ENCODE measurements at regions not wholly inside any gene's neighbourhood (a gene's known extent, or its start where the extent isn't known, plus 50 kb on each side); places are given as distances from the start of the nearest gene placed in this dataset.

DNA sequence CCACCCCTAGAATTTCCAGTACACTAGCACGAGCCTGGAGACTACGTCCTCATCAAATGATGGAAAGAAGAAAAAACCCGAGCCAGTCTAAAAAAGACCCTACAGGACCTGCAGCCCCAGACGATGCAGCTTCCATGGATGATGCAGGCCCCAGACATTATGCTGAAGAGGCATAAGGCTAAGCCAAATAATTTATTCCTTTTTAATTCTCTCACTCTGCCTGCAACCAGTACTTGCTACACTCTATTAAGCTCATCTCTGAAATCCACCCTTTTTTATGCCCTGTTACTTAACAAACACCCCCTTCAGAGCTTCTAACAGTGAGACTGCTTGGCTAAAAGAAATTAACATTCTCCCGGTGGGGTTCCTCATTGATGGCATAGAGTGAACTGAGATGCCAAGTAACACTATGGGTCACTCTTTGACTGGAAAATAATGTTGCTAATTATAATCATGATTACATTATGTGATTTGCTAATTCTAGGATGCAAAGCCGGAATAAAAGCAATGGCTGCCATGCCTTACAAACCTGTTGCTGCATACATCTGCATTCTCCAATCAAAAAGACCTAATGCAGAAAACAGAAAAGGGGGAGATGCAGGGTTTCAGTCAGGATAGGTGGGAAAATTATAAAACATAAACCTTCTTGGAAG, 1462.4 kb downstream of the UQCRFS1 start:
- no peak for DNase-seq (ENCODE audit: low read depth)
- TF ChIP-seq, protein P1, sequence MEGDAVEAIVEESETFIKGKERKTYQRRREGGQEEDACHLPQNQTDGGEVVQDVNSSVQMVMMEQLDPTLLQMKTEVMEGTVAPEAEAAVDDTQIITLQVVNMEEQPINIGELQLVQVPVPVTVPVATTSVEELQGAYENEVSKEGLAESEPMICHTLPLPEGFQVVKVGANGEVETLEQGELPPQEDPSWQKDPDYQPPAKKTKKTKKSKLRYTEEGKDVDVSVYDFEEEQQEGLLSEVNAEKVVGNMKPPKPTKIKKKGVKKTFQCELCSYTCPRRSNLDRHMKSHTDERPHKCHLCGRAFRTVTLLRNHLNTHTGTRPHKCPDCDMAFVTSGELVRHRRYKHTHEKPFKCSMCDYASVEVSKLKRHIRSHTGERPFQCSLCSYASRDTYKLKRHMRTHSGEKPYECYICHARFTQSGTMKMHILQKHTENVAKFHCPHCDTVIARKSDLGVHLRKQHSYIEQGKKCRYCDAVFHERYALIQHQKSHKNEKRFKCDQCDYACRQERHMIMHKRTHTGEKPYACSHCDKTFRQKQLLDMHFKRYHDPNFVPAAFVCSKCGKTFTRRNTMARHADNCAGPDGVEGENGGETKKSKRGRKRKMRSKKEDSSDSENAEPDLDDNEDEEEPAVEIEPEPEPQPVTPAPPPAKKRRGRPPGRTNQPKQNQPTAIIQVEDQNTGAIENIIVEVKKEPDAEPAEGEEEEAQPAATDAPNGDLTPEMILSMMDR (IDR thresholded peaks at IDR 0.05; ENCODE audit: low read depth, low read length, missing control alignments), result no peak
- H3K4me3 ChIP-seq (ENCODE audit: low read depth, low read length), result no peak overlapping the region

DNA sequence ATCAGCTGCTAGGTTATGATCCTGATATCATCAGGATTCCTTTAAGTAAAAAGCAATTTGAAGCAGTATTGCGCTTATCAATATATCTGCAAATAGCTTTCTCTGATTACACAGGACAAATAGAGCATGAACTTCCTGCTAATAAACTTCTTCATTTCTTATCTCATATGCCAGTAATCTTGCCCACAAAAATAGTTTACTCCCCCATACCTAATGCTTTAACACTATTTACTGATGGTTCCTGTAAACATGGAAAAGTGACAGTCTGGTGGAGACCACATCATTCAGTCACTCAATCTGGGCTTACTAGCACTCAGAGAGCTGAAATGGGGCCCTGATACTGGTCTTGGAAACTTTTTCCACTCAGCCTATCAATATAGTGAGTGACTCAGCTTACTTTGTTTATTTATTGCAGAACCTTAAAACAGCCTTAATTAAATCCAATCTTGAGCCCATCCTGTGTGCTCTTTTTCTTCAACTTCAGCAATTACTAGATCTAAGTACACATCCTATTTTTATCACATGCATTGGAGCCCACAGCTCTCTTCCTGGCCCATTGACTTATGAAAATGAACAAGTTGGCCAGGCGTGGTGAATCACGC, 1464.3 kb downstream of the UQCRFS1 start:
- no peak for DNase-seq (ENCODE audit: low read depth)
- H3K4me3 ChIP-seq (ENCODE audit: low read depth, low read length), result no peak overlapping the region
- TF ChIP-seq, protein P1 (IDR thresholded peaks at IDR 0.05; ENCODE audit: low read depth, low read length, missing control alignments), result no peak

DNA sequence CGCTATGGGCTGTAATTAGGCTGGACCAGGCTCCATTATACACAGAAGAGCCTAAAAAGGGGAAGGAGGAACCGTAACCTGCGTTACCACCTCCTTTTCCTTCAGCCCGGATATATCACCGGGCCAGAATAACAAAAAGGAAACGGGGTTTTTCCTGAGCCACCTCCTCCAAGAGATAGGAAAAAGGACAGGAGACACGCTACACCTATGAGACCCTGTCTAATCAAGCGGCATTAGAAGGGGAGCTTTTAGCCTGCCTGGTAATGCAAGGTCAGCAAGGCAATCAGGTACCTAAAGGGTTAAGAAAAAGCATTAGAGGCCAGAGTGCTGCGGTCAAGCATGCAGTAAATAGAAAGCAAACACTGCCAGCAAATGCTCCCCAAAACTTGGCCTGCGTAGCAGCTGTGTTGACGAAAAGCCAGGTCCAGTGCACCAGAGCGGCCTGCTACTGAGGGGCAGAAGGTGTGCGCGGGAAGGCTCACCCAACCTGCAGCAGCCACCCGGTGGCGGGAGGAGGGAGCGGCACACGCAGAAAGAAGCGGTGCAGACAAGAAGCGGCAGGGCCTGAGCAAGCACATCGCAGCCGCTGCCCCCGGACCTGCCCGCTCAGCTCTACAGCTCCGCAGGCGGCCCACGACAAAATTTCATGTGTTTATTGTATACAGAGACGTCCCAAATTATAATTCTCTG, 1466.1 kb downstream of the UQCRFS1 start:
- TF ChIP-seq, protein P1 (IDR thresholded peaks at IDR 0.05; ENCODE audit: low read depth, low read length, missing control alignments), result no peak
- no peak for DNase-seq (ENCODE audit: low read depth)

DNA sequence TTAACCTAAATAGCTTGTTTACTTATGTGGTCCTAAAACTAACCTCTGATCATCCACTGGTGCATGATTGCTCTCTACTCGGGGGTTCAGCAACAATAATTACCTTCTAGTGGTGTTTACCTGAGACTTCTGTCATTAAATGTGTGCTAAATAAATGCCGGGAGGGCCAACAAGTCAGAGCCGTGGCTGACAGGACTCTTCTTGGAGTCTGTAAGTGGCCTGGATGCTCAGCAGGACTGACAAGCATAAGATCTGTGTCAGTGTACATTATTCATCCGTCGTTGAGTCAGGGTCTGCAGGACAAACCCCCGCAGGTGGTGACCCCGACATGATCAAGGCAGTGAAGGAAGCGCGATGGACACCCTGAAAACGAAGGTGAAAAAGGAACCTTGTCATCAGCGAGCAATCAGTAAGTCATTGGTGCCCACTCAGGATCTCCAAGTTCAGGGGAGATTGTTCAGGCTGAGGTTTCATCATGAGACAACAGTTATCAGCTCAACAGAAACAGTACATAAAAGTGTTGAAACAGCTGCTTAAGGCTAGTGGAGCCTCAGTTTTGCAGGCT, 1466.9 kb downstream of the UQCRFS1 start:
- DNase-seq (ENCODE audit: low read depth), result no peak
- TF ChIP-seq, protein P1 (IDR thresholded peaks at IDR 0.05; ENCODE audit: low read depth, low read length, missing control alignments), result no peak
- H3K4me3 ChIP-seq (ENCODE audit: low read depth, low read length), result no peak overlapping the region

More for the DNA sequence above, 1466.1 kb downstream of the UQCRFS1 start:
- H3K4me3 ChIP-seq (ENCODE audit: low read depth, low read length), result no peak overlapping the region

DNA sequence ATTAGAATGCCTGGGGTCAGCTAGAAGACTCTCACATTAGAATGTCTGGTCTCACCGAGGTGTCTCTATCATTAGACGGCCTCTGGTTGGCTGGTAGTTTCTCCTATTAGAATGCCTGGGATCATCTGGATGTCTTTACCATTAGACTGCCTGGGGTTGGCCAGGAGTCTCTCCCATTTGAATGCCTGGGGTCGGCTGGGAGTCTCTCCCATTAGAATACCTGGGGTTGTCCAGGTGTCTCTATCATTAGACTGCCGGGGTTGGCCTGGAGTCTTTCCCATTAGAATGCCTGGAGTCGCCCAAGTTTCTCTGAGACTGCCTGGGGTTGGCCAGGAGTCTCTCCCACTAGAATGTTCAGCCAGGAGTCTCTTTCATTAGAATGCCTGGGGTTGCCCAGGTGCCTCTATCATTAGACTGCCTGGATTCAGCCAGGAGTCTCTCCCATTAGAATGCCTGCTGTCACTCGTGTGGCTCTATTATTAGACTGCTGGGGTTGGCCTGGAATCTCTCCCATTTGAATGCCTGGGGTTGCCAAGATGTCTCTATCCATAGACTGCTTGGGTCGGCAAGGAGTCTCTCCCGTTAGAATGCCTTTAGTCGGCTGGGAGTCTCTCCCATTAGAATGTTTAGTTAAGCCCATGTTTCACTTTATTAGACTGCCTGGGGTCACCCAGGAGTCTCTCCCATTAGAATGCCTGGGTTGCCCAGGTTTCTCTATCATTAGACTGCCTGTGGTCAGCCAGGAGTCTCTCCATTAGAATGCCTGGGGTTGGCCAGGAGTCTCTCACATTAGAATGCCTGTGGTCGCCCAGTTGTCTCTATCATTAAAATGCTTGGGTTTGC, 1467.8 kb downstream of the UQCRFS1 start:
- TF ChIP-seq, protein P1 (IDR thresholded peaks at IDR 0.05; ENCODE audit: low read depth, low read length, missing control alignments), result no peak
- H3K4me3 ChIP-seq (ENCODE audit: low read depth, low read length), result no peak overlapping the region
- no peak for DNase-seq (ENCODE audit: low read depth)

DNA sequence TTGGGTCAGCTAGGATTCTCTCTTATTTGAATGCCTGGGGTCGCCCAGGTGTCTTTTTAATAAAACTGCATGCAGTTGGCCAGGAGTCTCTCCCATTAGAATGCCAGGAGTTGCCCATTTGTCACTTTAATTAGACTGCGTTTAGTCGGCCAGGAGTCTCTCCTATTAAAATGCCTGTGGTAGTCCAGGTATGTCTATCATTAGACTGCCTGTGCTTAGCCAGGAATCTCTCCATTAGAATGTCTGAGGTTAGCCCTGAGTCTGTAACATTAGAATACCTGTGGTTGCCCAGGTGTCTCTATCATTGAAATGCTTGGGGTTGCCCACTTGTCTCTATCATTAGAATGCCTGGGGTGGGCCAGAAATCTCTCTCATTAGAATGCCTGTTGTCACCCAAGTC, 1470.9 kb downstream of the UQCRFS1 start:
- TF ChIP-seq, protein P1 (IDR thresholded peaks at IDR 0.05; ENCODE audit: low read depth, low read length, missing control alignments), result no peak
- DNase-seq (ENCODE audit: low read depth), result no peak
- no peak overlapping the region for H3K4me3 ChIP-seq (ENCODE audit: low read depth, low read length)
